C4-2B (cell line): ENCODE measurements at regions not wholly inside any gene's neighbourhood (a gene's known extent, or its start where the extent isn't known, plus 50 kb on each side); places are given as distances from the start of the nearest gene placed in this dataset.

Source experiments
- H3K27ac ChIP-seq: fragments of 450-650 bp; 2 replicates; pipeline ENCODE4 v1.5.1; 2017
- ZFX ChIP-seq: fragments of 450-650 bp; IDR thresholded peaks from 2 replicates; pipeline ENCODE4 v1.6.1; 2017
- TF ChIP-seq, protein P1 (sequence below): fragments of 450-650 bp; conservative IDR thresholded peaks from 2 replicates; pipeline ENCODE4 v1.5.1; 2017; ENCODE audit warnings: mild to moderate bottlenecking

- no peak for TF ChIP-seq ZFX
- TF ChIP-seq, protein P1, sequence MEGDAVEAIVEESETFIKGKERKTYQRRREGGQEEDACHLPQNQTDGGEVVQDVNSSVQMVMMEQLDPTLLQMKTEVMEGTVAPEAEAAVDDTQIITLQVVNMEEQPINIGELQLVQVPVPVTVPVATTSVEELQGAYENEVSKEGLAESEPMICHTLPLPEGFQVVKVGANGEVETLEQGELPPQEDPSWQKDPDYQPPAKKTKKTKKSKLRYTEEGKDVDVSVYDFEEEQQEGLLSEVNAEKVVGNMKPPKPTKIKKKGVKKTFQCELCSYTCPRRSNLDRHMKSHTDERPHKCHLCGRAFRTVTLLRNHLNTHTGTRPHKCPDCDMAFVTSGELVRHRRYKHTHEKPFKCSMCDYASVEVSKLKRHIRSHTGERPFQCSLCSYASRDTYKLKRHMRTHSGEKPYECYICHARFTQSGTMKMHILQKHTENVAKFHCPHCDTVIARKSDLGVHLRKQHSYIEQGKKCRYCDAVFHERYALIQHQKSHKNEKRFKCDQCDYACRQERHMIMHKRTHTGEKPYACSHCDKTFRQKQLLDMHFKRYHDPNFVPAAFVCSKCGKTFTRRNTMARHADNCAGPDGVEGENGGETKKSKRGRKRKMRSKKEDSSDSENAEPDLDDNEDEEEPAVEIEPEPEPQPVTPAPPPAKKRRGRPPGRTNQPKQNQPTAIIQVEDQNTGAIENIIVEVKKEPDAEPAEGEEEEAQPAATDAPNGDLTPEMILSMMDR, result no peak
- no peak overlapping the region for H3K27ac ChIP-seq
Observed at GRCh38 chr13:44159633-44160279, 213.9 kb upstream of the SERP2 start.

- H3K27ac ChIP-seq, result no peak overlapping the region
- no peak for TF ChIP-seq ZFX
- TF ChIP-seq, protein P1, result no peak
Observed at GRCh38 chr13:44160591-44161191, 212.9 kb upstream of the SERP2 start.

DNA sequence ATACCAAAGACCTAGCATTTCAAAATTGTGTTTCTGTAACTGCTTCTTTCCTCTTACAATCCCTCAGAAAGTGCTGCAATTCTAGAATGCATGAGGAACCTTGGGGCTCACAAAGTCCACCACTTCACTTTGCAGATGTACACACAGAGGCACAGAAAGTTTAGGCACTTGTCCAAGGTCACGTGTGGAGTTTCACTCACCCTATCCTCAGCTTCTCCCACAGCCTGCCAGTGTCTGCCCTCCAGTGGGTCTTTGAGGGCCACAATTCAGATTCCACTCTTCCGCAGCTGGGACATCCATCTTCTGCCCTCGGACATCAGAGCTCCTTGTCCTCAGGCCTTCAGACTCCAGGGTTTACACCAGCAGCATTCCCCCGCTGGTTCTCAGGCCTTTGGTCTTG is 210.5 kb upstream of the SERP2 start:
- no peak overlapping the region for H3K27ac ChIP-seq
- TF ChIP-seq ZFX, result no peak
- TF ChIP-seq, protein P1, result no peak

GRCh38 chr13:44165221-44165888 is 208.3 kb upstream of the SERP2 start:
- TF ChIP-seq, protein P1, result no peak
- TF ChIP-seq ZFX, result no peak

DNA sequence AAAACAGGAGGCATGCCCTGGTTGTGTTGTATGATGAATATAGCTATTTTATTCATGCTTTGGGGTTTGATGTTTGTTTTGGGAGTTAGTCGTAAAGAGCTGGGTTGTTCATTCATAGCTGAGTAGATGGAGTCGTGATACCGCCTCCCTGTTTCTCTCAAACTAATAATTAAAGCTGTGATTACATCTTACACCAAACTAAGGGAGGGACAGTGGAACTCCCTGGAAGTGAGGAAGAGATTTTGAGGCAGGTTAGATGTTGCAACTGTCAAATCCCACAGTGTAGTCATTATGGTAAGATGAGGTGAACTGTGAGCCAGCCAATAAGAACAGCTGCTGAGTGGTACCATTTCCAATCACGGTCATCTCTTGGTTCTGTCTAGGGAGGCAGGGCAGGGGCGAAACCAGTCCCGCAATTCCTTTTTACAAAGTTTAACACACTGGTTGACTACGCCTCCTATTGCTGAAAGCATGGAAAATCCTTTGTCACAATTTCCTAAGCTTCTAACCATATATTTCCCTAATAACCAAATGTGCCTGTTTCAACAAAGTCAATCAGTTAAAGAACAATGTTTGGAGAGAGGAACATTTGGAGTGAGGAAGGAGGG is 207.6 kb upstream of the SERP2 start:
- TF ChIP-seq, protein P1, result no peak
- no peak for TF ChIP-seq ZFX
- H3K27ac ChIP-seq, result no peak overlapping the region

More at GRCh38 chr13:44165221-44165888, 208.3 kb upstream of the SERP2 start:
- no peak overlapping the region for H3K27ac ChIP-seq

- H3K27ac ChIP-seq, result no peak overlapping the region
- no peak for TF ChIP-seq ZFX
- TF ChIP-seq, protein P1, result no peak
Observed at GRCh38 chr13:44169018-44169911, 204.4 kb upstream of the SERP2 start.
